SU-DHL-6 (cell line): ENCODE measurements at regions not wholly inside any gene's neighbourhood (a gene's known extent, or its start where the extent isn't known, plus 50 kb on each side); places are given as distances from the start of the nearest gene placed in this dataset.

ENCODE experiments used
- CTCF ChIP-seq: fragments of 200-600 bp; sonication (generic); IDR thresholded peaks from one replicate; pipeline ENCODE4 v1.5.1; 2017; ENCODE audit warnings: antibody characterized with exemption, mild to moderate bottlenecking, low read length, moderate library complexity; ENCODE audit not compliant: insufficient read depth, poor library complexity, severe bottlenecking
- EZH2phosphoT487 ChIP-seq: fragments of 200-600 bp; sonication (generic), shearing (Covaris generic); conservative IDR thresholded peaks from 2 replicates; pipeline ENCODE4 v1.6.1; 2018; ENCODE audit warnings: mild to moderate bottlenecking, antibody characterized with exemption, low read length, moderate library complexity, mixed read lengths

- no peak for TF ChIP-seq CTCF
- no peak for TF ChIP-seq EZH2phosphoT487
Measured at GRCh38 chr9:118290116-118290515, 585.9 kb downstream of the TLR4 start.
